ENCODE measurements at regions not wholly inside any gene's neighbourhood (a gene's known extent, or its start where the extent isn't known, plus 50 kb on each side); places are given as distances from the start of the nearest gene placed in this dataset.

- no peak overlapping the region for H3K4me3 ChIP-seq (ENCODE audit: low read length)
- TF ChIP-seq CTCF (conservative IDR thresholded peaks at IDR 0.05; ENCODE audit: low read length), result no peak
- no peak for DNase-seq (ENCODE audit: low read depth)
Measured at GRCh38 chr5:63554191-63554590, 408.1 kb downstream of the HTR1A start.

- no peak overlapping the region for H3K4me3 ChIP-seq (ENCODE audit: low read length)
- no peak for DNase-seq (ENCODE audit: low read depth)
- no peak for TF ChIP-seq CTCF (conservative IDR thresholded peaks at IDR 0.05; ENCODE audit: low read length)
Measured at GRCh38 chr5:63553073-63553472, 409.2 kb downstream of the HTR1A start.

- no peak overlapping the region for H3K4me3 ChIP-seq (ENCODE audit: low read length)
- TF ChIP-seq CTCF (conservative IDR thresholded peaks at IDR 0.05; ENCODE audit: low read length), result no peak
- no peak for DNase-seq (ENCODE audit: low read depth)
Measured at GRCh38 chr5:63535840-63536602, 426.2 kb downstream of the HTR1A start.

- DNase-seq (ENCODE audit: low read depth), result no peak
- no peak overlapping the region for H3K4me3 ChIP-seq (ENCODE audit: low read length)
- TF ChIP-seq CTCF (conservative IDR thresholded peaks at IDR 0.05; ENCODE audit: low read length), result no peak
Measured at GRCh38 chr5:63524281-63524680, 438.0 kb downstream of the HTR1A start.

- no peak overlapping the region for H3K4me3 ChIP-seq (ENCODE audit: low read length)
- TF ChIP-seq CTCF (conservative IDR thresholded peaks at IDR 0.05; ENCODE audit: low read length), result no peak
- DNase-seq (ENCODE audit: low read depth), result no peak
Measured at GRCh38 chr5:63516006-63516405, 446.2 kb downstream of the HTR1A start.

GRCh38 chr5:63500242-63500641 lies 462.0 kb downstream of the HTR1A start:
- DNase-seq (ENCODE audit: low read depth), result no peak
- H3K4me3 ChIP-seq (ENCODE audit: low read length), result no peak overlapping the region
- TF ChIP-seq CTCF (conservative IDR thresholded peaks at IDR 0.05; ENCODE audit: low read length), result no peak

GRCh38 chr5:63495225-63495624 lies 467.0 kb downstream of the HTR1A start:
- no peak for DNase-seq (ENCODE audit: low read depth)
- TF ChIP-seq CTCF (conservative IDR thresholded peaks at IDR 0.05; ENCODE audit: low read length), result no peak
- no peak overlapping the region for H3K4me3 ChIP-seq (ENCODE audit: low read length)

All from AG10803 (cell line).